ENCODE measurements at regions not wholly inside any gene's neighbourhood (a gene's known extent, or its start where the extent isn't known, plus 50 kb on each side); places are given as distances from the start of the nearest gene placed in this dataset.
"Not testable (repeated sequence)": the region's sequence is repeated elsewhere in the genome, so short reads cannot be mapped to it uniquely, and the experiment has no call there.

GRCh38 chrX:92081250-92081649 is 302.1 kb downstream of the PCDH11X start:
- H3K4me3 ChIP-seq; in situ Hi-C loops (cut with MboI; ENCODE audit: low pct_unique_long_range_greater_than_20kb in 2 of 9, low sequenced_read_pairs in 9 of 9, unreplicated experiment in 9 of 9); H3K27ac ChIP-seq; H3K4me1 ChIP-seq (replicated peaks in 1 of 2): not testable (repeated sequence)
- ATAC-seq (replicated peaks in 6 of 8) = peak in 3 of 8 experiments; percentile 62 to 83 (median 67)
- no CpG with 5 or more reads among the region's 1 CpG for WGBS, 10 experiments

DNA sequence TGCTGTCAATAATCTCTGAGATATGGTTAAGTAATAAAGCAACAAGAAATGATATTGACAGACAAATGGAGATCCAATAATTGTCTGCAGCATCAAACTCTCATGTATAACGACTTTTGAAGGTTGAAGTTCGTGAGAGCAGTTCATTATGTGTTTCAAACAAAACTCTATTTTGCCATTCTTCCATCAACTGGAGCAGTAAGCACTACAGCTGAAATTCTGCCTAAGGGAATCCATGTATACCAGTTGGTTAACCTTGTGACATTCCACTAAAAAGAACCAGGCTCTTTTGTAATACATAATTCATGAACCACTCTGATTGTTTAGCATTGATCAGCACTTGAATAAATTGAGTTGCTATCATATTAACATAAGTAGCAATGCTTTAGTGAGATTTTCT is 311.6 kb downstream of the PCDH11X start:
- in situ Hi-C loops (cut with MboI; ENCODE audit: low pct_unique_long_range_greater_than_20kb in 2 of 9, low sequenced_read_pairs in 9 of 9, unreplicated experiment in 9 of 9); H3K4me3 ChIP-seq; H3K27ac ChIP-seq; ATAC-seq (replicated peaks in 6 of 8); H3K4me1 ChIP-seq (replicated peaks in 1 of 2): not testable (repeated sequence)
- WGBS, 10 experiments = no CpG with 5 or more reads among the region's 2 CpGs

DNA sequence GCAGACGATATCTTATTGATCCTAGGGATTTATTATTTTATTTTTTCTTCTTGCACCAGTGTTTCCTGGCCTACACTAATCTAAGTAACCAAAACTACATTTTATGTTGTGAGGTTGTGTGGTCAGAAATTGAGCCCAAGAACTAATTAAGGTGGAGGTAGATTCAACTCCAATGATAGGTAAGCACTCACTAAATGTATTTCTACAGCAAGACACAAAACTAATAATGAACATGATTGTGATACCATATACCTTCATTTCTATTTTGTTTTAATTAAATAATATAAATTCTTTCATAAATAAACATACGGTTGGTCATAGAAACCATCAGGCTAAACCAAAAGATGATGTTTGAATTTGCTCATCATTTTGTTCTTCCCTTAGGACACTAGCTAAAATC is 319.0 kb downstream of the PCDH11X start:
- not testable (repeated sequence) for ATAC-seq (replicated peaks in 6 of 8)

DNA sequence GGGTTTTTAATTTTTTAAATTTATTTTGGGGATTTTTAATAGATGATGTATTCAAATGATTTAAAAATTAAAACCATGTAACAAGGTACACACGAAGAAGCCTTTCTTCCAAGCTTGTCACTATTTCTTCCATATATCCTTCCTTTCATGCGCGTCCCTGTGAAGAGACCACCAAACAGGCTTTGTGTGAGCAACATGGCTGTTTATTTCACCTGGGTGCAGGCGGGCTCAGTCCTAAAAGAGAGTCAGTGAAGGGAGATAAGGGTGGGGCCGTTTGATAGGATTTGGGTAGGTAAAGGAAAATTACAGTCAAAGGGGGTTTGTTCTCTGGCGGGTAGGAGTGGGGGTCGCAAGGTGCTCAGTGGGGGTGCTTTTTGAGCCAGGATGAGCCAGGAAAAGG is 320.9 kb downstream of the PCDH11X start:
- H3K4me1 ChIP-seq (replicated peaks in 1 of 2); H3K27ac ChIP-seq; H3K4me3 ChIP-seq; in situ Hi-C loops (cut with MboI; ENCODE audit: low pct_unique_long_range_greater_than_20kb in 2 of 9, low sequenced_read_pairs in 9 of 9, unreplicated experiment in 9 of 9); ATAC-seq (replicated peaks in 6 of 8): not testable (repeated sequence)
- 0 to 83% methylated on average over 1 to 3 of the region's 7 CpGs; no CpG with 5 or more reads in 8 of the 10 experiments for WGBS, 10 experiments

More for the DNA sequence above, 319.0 kb downstream of the PCDH11X start:
- H3K27ac ChIP-seq; H3K4me3 ChIP-seq; H3K4me1 ChIP-seq (replicated peaks in 1 of 2); in situ Hi-C loops (cut with MboI; ENCODE audit: low pct_unique_long_range_greater_than_20kb in 2 of 9, low sequenced_read_pairs in 9 of 9, unreplicated experiment in 9 of 9): not testable (repeated sequence)
- WGBS, 10 experiments = 14 to 100% methylated on average over 1 to 2 of the region's 2 CpGs; no CpG with 5 or more reads in 8 of the 10 experiments

GRCh38 chrX:92105693-92106092 is 326.5 kb downstream of the PCDH11X start:
- H3K27ac ChIP-seq; H3K4me3 ChIP-seq; H3K4me1 ChIP-seq (replicated peaks in 1 of 2); ATAC-seq (replicated peaks in 6 of 8); in situ Hi-C loops (cut with MboI; ENCODE audit: low pct_unique_long_range_greater_than_20kb in 2 of 9, low sequenced_read_pairs in 9 of 9, unreplicated experiment in 9 of 9): not testable (repeated sequence)
- WGBS, 10 experiments = no CpG with 5 or more reads among the region's 3 CpGs

GRCh38 chrX:92106671-92107070 is 327.5 kb downstream of the PCDH11X start:
- WGBS, 10 experiments = no CpG with 5 or more reads among the region's 1 CpG
- not testable (repeated sequence) for ATAC-seq (replicated peaks in 6 of 8)

DNA sequence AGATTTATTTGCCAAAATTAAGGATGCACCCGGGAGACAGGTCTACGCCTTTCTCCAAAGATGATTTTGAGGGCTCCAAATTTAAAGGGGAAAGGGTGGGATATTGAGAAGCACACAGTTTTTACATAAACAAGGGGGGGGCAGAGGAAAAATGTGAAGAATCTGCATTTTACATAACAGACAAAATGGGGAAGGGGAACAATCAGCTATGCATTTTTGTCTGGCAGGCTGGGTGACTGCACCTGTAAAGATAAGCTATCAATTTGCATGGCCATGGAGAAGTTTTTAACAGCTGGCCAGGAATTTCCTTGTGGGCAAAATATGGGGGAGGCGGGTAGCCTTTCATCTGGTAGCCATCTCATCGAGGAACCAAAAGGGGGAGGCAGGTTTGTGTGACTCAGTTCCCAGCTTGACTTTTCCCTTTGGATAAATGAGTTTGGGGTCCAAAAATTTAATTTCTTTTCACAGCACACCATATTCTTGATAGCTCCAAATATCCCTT is 331.3 kb downstream of the PCDH11X start:
- WGBS, 10 experiments = 40% methylated on average over 2 of the region's 4 CpGs; no CpG with 5 or more reads in 9 of the 10 experiments
- H3K27ac ChIP-seq; in situ Hi-C loops (cut with MboI; ENCODE audit: low pct_unique_long_range_greater_than_20kb in 2 of 9, low sequenced_read_pairs in 9 of 9, unreplicated experiment in 9 of 9); ATAC-seq (replicated peaks in 6 of 8); H3K4me3 ChIP-seq; H3K4me1 ChIP-seq (replicated peaks in 1 of 2): not testable (repeated sequence)

More at GRCh38 chrX:92106671-92107070, 327.5 kb downstream of the PCDH11X start:
- H3K4me3 ChIP-seq; H3K4me1 ChIP-seq (replicated peaks in 1 of 2); in situ Hi-C loops (cut with MboI; ENCODE audit: low pct_unique_long_range_greater_than_20kb in 2 of 9, low sequenced_read_pairs in 9 of 9, unreplicated experiment in 9 of 9); H3K27ac ChIP-seq: not testable (repeated sequence)

DNA sequence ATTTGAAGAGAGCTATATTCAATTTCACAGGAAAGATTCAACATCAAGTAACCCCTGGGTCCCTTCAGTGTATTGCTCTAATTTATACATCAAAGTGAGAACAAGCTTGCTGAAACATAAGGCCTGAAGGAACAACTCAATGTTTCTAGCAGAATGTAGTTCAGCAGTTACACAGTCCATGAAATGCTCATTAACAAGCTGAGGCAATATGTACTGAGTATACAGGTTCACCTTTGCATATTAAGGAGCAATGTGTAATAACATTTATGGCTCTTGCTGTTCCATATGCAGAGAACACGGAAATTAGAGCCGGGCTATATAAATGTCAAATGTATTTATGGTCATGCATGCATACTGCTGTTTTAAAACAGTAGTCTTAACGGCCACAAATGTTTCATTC is 338.5 kb downstream of the PCDH11X start:
- 0 to 82% methylated on average over 2 of the region's 3 CpGs; no CpG with 5 or more reads in 8 of the 10 experiments for WGBS, 10 experiments
- in situ Hi-C loops (cut with MboI; ENCODE audit: low pct_unique_long_range_greater_than_20kb in 2 of 9, low sequenced_read_pairs in 9 of 9, unreplicated experiment in 9 of 9); H3K27ac ChIP-seq: not testable (repeated sequence)

DNA sequence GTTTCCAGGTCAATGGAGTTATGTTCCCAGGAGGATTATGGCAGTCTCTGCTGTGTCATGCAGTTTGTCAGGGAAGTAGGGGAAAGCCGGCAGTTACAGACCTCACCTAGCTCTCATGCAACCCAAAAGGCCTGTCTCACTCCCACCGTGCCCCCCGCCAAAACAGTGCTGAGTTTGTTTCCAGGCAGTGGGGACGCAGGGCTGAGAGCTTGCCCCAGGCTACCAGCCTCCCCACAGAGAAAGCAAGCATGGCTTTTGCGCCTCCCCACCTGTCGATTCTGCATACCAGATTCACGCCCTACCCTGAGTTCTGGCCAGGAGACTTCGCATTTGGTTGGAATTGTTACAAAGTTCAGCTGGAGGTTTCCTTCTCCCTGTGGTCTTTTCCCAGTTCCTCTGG is 383.9 kb downstream of the PCDH11X start:
- WGBS, 10 experiments = no CpG with 5 or more reads among the region's 8 CpGs
- in situ Hi-C loops (cut with MboI; ENCODE audit: low pct_unique_long_range_greater_than_20kb in 2 of 9, low sequenced_read_pairs in 9 of 9, unreplicated experiment in 9 of 9); ATAC-seq (replicated peaks in 6 of 8): not testable (repeated sequence)

More for the DNA sequence above, 338.5 kb downstream of the PCDH11X start:
- not testable (repeated sequence) for H3K4me1 ChIP-seq (replicated peaks in 1 of 2); H3K4me3 ChIP-seq
- peak in 1 of 8 experiments; percentile 76 for ATAC-seq (replicated peaks in 6 of 8)

GRCh38 chrX:92209936-92210335 is 430.8 kb downstream of the PCDH11X start:
- in situ Hi-C loops (cut with MboI; ENCODE audit: low pct_unique_long_range_greater_than_20kb in 2 of 9, low sequenced_read_pairs in 9 of 9, unreplicated experiment in 9 of 9) = no loop called here
- 0 to 73% (median 64%) methylated on average over 1 to 3 of the region's 5 CpGs; no CpG with 5 or more reads in 6 of the 10 experiments for WGBS, 10 experiments
- no peak overlapping the region for H3K4me3 ChIP-seq
- no peak for ATAC-seq (replicated peaks in 6 of 8)
- no peak overlapping the region for H3K27ac ChIP-seq
- H3K4me1 ChIP-seq (replicated peaks in 1 of 2) = no peaks in the 10 kb centered on the region

More for the DNA sequence above, 383.9 kb downstream of the PCDH11X start:
- not testable (repeated sequence) for H3K27ac ChIP-seq; H3K4me1 ChIP-seq (replicated peaks in 1 of 2); H3K4me3 ChIP-seq

DNA sequence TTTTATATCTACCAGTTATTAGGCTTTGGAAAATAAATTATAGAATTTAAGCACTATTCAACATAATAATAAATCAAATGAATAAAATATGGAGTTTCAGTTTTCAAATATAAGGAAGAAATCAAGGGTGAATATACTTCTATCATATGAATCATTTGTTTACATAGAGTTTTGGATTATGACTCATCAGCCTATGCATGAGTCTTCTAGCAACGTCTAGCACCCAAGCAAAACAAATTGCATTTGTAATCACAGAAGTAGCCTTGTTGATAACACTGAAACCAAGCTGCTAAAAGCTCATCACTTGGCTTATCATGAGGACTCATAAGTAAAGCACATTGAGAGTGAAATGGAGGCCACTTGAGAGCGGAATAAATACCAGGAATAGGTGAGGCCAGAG is 434.6 kb downstream of the PCDH11X start:
- ATAC-seq (replicated peaks in 6 of 8) = no peak
- H3K4me1 ChIP-seq (replicated peaks in 1 of 2) = no peaks in the 10 kb centered on the region
- no peak overlapping the region for H3K4me3 ChIP-seq
- 0 to 100% (median 29%) methylated on average over 1 to 2 of the region's 2 CpGs; no CpG with 5 or more reads in 5 of the 10 experiments for WGBS, 10 experiments
- in situ Hi-C loops (cut with MboI; ENCODE audit: low pct_unique_long_range_greater_than_20kb in 2 of 9, low sequenced_read_pairs in 9 of 9, unreplicated experiment in 9 of 9) = no loop called here
- no peak overlapping the region for H3K27ac ChIP-seq

DNA sequence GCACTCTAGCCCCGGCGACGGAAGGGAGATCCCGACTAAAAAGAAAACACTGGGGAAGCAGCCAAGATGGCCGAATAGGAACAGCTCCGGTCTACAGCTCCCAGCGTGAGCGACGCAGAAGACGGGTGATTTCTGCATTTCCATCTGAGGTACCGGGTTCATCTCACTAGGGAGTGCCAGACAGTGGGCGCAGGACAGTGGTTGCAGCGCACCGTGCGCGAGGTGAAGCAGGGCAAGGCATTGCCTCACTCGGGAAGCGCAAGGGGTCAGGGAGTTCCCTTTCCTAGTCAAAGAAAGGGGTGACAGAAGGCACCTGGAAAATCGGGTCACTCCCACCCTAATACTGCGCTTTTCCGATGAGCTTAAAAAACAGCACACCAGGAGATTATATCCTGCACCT is 435.8 kb downstream of the PCDH11X start:
- WGBS, 10 experiments = 100% methylated on average over 4 of the region's 21 CpGs; no CpG with 5 or more reads in 9 of the 10 experiments
- H3K27ac ChIP-seq; in situ Hi-C loops (cut with MboI; ENCODE audit: low pct_unique_long_range_greater_than_20kb in 2 of 9, low sequenced_read_pairs in 9 of 9, unreplicated experiment in 9 of 9); H3K4me1 ChIP-seq (replicated peaks in 1 of 2); H3K4me3 ChIP-seq; ATAC-seq (replicated peaks in 6 of 8): not testable (repeated sequence)

DNA sequence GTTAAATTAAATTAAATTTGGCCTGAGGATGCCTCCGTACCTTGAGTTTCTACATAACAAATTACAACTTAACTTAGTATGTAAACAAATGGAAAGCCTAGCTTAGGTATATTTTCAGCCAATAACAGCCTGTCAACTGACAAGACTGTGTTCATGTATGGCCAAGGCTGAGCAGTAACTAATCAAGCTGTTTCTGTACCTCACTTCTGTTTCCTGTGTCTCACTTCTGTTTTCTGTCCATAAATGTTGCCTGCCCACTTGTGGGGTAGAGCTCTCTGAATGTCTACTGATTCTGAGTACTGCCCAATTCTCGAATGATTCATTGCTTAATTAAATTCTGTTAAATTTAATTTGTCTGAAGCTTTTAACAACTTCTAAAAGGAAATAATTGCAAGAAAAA is 445.2 kb downstream of the PCDH11X start:
- no peak for ATAC-seq (replicated peaks in 6 of 8)
- no peaks in the 10 kb centered on the region for H3K4me1 ChIP-seq (replicated peaks in 1 of 2)
- H3K27ac ChIP-seq = no peak overlapping the region
- 0 to 100% (median 65%) methylated on average over 1 to 2 of the region's 2 CpGs; no CpG with 5 or more reads in 4 of the 10 experiments for WGBS, 10 experiments
- no peak overlapping the region for H3K4me3 ChIP-seq
- in situ Hi-C loops (cut with MboI; ENCODE audit: low pct_unique_long_range_greater_than_20kb in 2 of 9, low sequenced_read_pairs in 9 of 9, unreplicated experiment in 9 of 9) = no loop called here

GRCh38 chrX:92230628-92231027 is 451.5 kb downstream of the PCDH11X start:
- 0 to 100% (median 12%) methylated on average over 1 to 3 of the region's 3 CpGs; no CpG with 5 or more reads in 5 of the 10 experiments for WGBS, 10 experiments
- H3K4me1 ChIP-seq (replicated peaks in 1 of 2) = no peaks in the 10 kb centered on the region
- ATAC-seq (replicated peaks in 6 of 8) = peak in 1 of 8 experiments; percentile 32
- no peak overlapping the region for H3K4me3 ChIP-seq
- H3K27ac ChIP-seq = no peak overlapping the region
- in situ Hi-C loops (cut with MboI; ENCODE audit: low pct_unique_long_range_greater_than_20kb in 2 of 9, low sequenced_read_pairs in 9 of 9, unreplicated experiment in 9 of 9) = no loop called here
